SK-N-MC (cell line): ENCODE measurements at regions not wholly inside any gene's neighbourhood (a gene's known extent, or its start where the extent isn't known, plus 50 kb on each side); places are given as distances from the start of the nearest gene placed in this dataset.

Experiments used
- FOXP2 ChIP-seq: optimal IDR thresholded peaks from 2 replicates; pipeline ENCODE3; 2011; ENCODE audit warnings: mild to moderate bottlenecking, moderate library complexity; ENCODE audit not compliant: insufficient read depth; ENCODE audit errors: extremely low read length, control extremely low read depth
- POLR2AphosphoS5 ChIP-seq: IDR thresholded peaks from 2 replicates; pipeline ENCODE4 v1.6.1; 2012; ENCODE audit warnings: mild to moderate bottlenecking, low read depth, low read length, borderline replicate concordance

DNA sequence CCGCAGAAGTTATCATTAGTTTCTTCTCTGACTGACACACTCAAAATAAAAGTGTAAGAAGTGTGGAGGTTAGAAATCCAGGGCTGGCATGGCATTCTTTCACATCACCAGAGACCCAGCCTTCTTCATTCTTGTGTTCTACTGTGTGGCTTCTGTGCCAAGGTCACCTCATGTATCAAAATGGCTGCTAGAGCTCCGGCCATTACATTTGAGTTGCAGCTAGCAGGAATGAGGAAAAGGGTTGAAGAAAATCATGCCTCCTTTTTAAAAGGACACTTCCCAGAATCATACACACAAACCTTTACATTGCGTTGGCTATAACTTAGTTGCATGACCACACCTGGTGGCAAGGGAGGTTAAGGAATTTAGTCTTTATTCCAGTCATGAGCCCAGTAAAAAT lies 345.6 kb upstream of the PROK2 start:
- TF ChIP-seq FOXP2 (no peak), POLR2AphosphoS5 (no peak)
